22Rv1 (cell line): ENCODE measurements at regions not wholly inside any gene's neighbourhood (a gene's known extent, or its start where the extent isn't known, plus 50 kb on each side); places are given as distances from the start of the nearest gene placed in this dataset.

ENCODE experiments used
- CTCF ChIP-seq: fragments of 450-650 bp; IDR thresholded peaks from 2 replicates; pipeline ENCODE4 v1.5.1; 2017; ENCODE audit warnings: mild to moderate bottlenecking
- ZFX ChIP-seq: fragments of 450-650 bp; IDR thresholded peaks from 2 replicates; pipeline ENCODE4 v1.6.1; 2017; ENCODE audit warnings: antibody characterized with exemption, borderline replicate concordance

- TF ChIP-seq CTCF (no peak), ZFX (no peak)
Measured at GRCh38 chr16:49111351-49111750, 170.3 kb downstream of the CBLN1 start.
